Panc1 (cell line): ENCODE measurements at regions not wholly inside any gene's neighbourhood (a gene's known extent, or its start where the extent isn't known, plus 50 kb on each side); places are given as distances from the start of the nearest gene placed in this dataset.

Experiments used
- ATAC-seq: fragments of 200-7000 bp; cut with Tn5 transposase; 2 replicates; pipeline ENCODE4 v1.9.1; 2020; ENCODE audit warnings: mild to moderate bottlenecking, moderate library complexity
- BruUV-seq: library from RNA; stranded (reverse); fragments of 400-500 nt; replicated peaks from 2 replicates; lab custom pipeline; 2021; lab: Mats Ljungman, UMichigan
- CTCF ChIA-PET: fragments of 300-600 bp; sonication (Branson Sonifier 250); formaldehyde crosslinking; loops from one replicate; lab custom pipeline; 2022; ENCODE audit warnings: antibody characterized with exemption; lab: Charles Lee
- POLR2A ChIA-PET: fragments of 300-600 bp; sonication (Branson Sonifier 250); formaldehyde crosslinking; loops from one replicate; lab custom pipeline; 2022; ENCODE audit warnings: antibody characterized with exemption; lab: Charles Lee
- DNase-seq: peaks from one replicate; pipeline ENCODE4 v3.0.0-alpha.2; 2010; ENCODE audit warnings: low read depth, low spot score
- H3K27ac ChIP-seq: 2 replicates; pipeline ENCODE4 v1.5.1; 2011; ENCODE audit warnings: mild to moderate bottlenecking, low read length, inconsistent platforms
- H3K27me3 ChIP-seq: fragments of 200-500 bp; sonication (Bioruptor generic); 2 replicates; pipeline ENCODE4 v1.6.0; 2014; ENCODE audit warnings: low read length, inconsistent platforms; ENCODE audit not compliant: control insufficient read depth, insufficient read depth
- H3K36me3 ChIP-seq: fragments of 200-500 bp; sonication (Bioruptor generic); 2 replicates; pipeline ENCODE4 v1.5.1; 2014; ENCODE audit warnings: inconsistent platforms, mild to moderate bottlenecking, low read length, moderate library complexity; ENCODE audit not compliant: control insufficient read depth, insufficient read depth
- H3K4me1 ChIP-seq: 2 replicates; pipeline ENCODE4 v1.5.1; 2011; ENCODE audit warnings: inconsistent platforms, mild to moderate bottlenecking, low read length, moderate library complexity; ENCODE audit not compliant: control insufficient read depth, insufficient read depth
- H3K4me3 ChIP-seq, 2 experiments: 2 replicates each; pipeline ENCODE4 v1.5.1; 2011 to 2012; ENCODE audit warnings: low read depth in 2 of 2, low read length in 2 of 2, mild to moderate bottlenecking in 2 of 2, inconsistent platforms in 1 of 2, moderate library complexity in 1 of 2
- H3K9me3 ChIP-seq: fragments of 200-500 bp; sonication (Bioruptor generic); 2 replicates; pipeline ENCODE4 v1.5.1; 2014; ENCODE audit warnings: low read depth, mild to moderate bottlenecking, inconsistent platforms, low read length, moderate library complexity; ENCODE audit not compliant: control insufficient read depth, insufficient read depth
- POLR2AphosphoS5 ChIP-seq: IDR thresholded peaks from 2 replicates; pipeline ENCODE4 v1.6.1; 2012; ENCODE audit warnings: mild to moderate bottlenecking, low read depth, low read length, moderate library complexity
- SIN3A ChIP-seq: IDR thresholded peaks from 2 replicates; pipeline ENCODE4 v1.6.1; 2012; ENCODE audit warnings: low read depth, mild to moderate bottlenecking, low read length, moderate library complexity, borderline replicate concordance; ENCODE audit not compliant: insufficient read depth
- TCF7L2 ChIP-seq: IDR thresholded peaks from 2 replicates; pipeline ENCODE4 v1.6.1; 2011; ENCODE audit warnings: mild to moderate bottlenecking, low read depth, low read length, inconsistent platforms
- in situ Hi-C: cut with HindIII; loops from 2 replicates; pipeline ENCODE4 v1.10.0; 2016; ENCODE audit warnings: low sequenced_read_pairs, low pct_unique_long_range_greater_than_20kb
- intact Hi-C: fragments of 100-400 bp; cut with micrococcal nuclease; formaldehyde crosslinking; loops from one replicate; pipeline ENCODE4 v1.10.0; 2022; ENCODE audit not compliant: unreplicated experiment
- TF ChIP-seq, protein P1 (sequence below), 2 experiments: IDR thresholded peaks; 2 replicates each; pipeline ENCODE4 v1.6.1; 2011 to 2012; ENCODE audit warnings: low read depth in 2 of 2, control low read depth in 1 of 2, low read length in 1 of 2, mild to moderate bottlenecking in 1 of 2, moderate library complexity in 1 of 2; ENCODE audit not compliant: insufficient read depth in 1 of 2
- TF ChIP-seq, protein P2 (sequence below): fragments of 450-650 bp; IDR thresholded peaks from 2 replicates; pipeline ENCODE4 v1.5.1; 2017; ENCODE audit warnings: mild to moderate bottlenecking

DNA sequence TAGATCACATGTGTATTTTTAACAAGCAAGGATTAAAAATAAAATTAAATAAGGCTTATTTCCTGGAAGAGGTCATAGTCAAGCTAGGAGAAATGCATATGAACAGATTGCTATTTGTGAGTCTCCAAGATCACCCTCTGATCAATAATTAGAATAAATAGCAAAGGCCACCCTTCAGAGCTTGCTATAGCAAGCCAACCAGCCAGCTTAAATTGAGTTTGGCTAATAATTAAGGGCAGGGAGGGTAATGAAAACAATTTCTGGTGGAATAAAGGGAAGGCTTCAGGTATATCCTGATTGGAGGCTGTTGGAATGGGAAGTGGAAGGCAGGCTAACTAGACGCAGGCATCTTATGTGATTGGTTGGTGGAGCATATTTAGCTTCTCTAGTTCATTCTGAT, 403.5 kb downstream of the ARL4A start:
- no TSS peak for BruUV-seq
- no peak for DNase-seq
- POLR2A ChIA-PET: interaction anchor here (0.5 kb wide), 1 partner anchor 608 kb away, joined by 5 read pairs; no protein-coding TSS in a partner anchor
- in situ Hi-C loops (no loop called here), intact Hi-C loops (no loop called here)
- no peaks in the 10 kb centered on the region for H3K4me1 ChIP-seq
- ATAC-seq: no peak
- no peaks in the 10 kb centered on the region for H3K9me3 ChIP-seq
- TF ChIP-seq POLR2AphosphoS5: no peak
- TF ChIP-seq, protein P1, sequence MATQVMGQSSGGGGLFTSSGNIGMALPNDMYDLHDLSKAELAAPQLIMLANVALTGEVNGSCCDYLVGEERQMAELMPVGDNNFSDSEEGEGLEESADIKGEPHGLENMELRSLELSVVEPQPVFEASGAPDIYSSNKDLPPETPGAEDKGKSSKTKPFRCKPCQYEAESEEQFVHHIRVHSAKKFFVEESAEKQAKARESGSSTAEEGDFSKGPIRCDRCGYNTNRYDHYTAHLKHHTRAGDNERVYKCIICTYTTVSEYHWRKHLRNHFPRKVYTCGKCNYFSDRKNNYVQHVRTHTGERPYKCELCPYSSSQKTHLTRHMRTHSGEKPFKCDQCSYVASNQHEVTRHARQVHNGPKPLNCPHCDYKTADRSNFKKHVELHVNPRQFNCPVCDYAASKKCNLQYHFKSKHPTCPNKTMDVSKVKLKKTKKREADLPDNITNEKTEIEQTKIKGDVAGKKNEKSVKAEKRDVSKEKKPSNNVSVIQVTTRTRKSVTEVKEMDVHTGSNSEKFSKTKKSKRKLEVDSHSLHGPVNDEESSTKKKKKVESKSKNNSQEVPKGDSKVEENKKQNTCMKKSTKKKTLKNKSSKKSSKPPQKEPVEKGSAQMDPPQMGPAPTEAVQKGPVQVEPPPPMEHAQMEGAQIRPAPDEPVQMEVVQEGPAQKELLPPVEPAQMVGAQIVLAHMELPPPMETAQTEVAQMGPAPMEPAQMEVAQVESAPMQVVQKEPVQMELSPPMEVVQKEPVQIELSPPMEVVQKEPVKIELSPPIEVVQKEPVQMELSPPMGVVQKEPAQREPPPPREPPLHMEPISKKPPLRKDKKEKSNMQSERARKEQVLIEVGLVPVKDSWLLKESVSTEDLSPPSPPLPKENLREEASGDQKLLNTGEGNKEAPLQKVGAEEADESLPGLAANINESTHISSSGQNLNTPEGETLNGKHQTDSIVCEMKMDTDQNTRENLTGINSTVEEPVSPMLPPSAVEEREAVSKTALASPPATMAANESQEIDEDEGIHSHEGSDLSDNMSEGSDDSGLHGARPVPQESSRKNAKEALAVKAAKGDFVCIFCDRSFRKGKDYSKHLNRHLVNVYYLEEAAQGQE (IDR thresholded peaks at IDR 0.05; ENCODE audit: insufficient read depth in 1 of 2, low read depth in 2 of 2, low read length in 1 of 2): no peak
- TF ChIP-seq, protein P2, sequence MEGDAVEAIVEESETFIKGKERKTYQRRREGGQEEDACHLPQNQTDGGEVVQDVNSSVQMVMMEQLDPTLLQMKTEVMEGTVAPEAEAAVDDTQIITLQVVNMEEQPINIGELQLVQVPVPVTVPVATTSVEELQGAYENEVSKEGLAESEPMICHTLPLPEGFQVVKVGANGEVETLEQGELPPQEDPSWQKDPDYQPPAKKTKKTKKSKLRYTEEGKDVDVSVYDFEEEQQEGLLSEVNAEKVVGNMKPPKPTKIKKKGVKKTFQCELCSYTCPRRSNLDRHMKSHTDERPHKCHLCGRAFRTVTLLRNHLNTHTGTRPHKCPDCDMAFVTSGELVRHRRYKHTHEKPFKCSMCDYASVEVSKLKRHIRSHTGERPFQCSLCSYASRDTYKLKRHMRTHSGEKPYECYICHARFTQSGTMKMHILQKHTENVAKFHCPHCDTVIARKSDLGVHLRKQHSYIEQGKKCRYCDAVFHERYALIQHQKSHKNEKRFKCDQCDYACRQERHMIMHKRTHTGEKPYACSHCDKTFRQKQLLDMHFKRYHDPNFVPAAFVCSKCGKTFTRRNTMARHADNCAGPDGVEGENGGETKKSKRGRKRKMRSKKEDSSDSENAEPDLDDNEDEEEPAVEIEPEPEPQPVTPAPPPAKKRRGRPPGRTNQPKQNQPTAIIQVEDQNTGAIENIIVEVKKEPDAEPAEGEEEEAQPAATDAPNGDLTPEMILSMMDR: no peak
- TF ChIP-seq SIN3A: no peak
- TF ChIP-seq TCF7L2: no peak
- H3K27ac ChIP-seq: no peak overlapping the region
- CTCF ChIA-PET: no interaction called here
- no peaks in the 10 kb centered on the region for H3K27me3 ChIP-seq
- H3K36me3 ChIP-seq: no peaks in the 10 kb centered on the region
- H3K4me3 ChIP-seq: no peak overlapping the region

GRCh38 chr7:13091974-13092707, 404.7 kb downstream of the ARL4A start:
- in situ Hi-C loops (no loop called here), intact Hi-C loops (no loop called here)
- H3K27me3 ChIP-seq: no peaks in the 10 kb centered on the region
- H3K9me3 ChIP-seq: no peaks in the 10 kb centered on the region
- POLR2A ChIA-PET: no interaction called here
- H3K36me3 ChIP-seq: no peaks in the 10 kb centered on the region
- H3K4me1 ChIP-seq: no peaks in the 10 kb centered on the region
- BruUV-seq: no TSS peak
- no peak for TF ChIP-seq POLR2AphosphoS5
- TF ChIP-seq, protein P1 (IDR thresholded peaks at IDR 0.05; ENCODE audit: insufficient read depth in 1 of 2, low read depth in 2 of 2, low read length in 1 of 2): no peak
- no peak for TF ChIP-seq TCF7L2
- TF ChIP-seq, protein P2: no peak
- no peak for TF ChIP-seq SIN3A
- CTCF ChIA-PET: no interaction called here
- no peak overlapping the region for H3K27ac ChIP-seq
- DNase-seq (no peak), ATAC-seq (no peak)
- no peak overlapping the region for H3K4me3 ChIP-seq
